Germinal center (tissue), 1 donor: ENCODE measurements at regions not wholly inside any gene's neighbourhood (a gene's known extent, or its start where the extent isn't known, plus 50 kb on each side); places are given as distances from the start of the nearest gene placed in this dataset.
"Not testable (repeated sequence)": the region's sequence is repeated elsewhere in the genome, so short reads cannot be mapped to it uniquely, and the experiment has no call there.

Experiments
- DNase-seq: peaks from one replicate; pipeline ENCODE4 v3.0.0; 2012; ENCODE audit warnings: mixed read lengths, low spot score

DNA sequence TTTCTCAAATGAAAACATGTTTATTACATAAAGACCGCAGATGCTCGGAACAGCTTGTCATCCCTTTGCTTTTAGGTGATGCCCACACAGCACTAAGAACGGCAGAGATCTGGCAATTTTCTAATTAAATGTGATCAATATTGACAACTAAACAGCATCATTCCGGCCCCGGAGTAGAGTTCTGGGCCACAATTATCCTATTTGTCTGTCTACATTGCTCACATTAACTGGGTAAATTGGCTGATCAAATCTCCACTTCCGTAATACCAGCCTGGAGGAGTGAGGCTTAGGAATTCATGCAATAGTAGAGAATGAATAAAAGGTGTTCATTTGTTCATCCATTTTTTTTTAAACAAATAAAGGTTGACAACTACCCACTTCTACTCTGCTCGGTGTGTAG, 245.1 kb upstream of the C9orf72 start:
- DNase-seq: no peak

DNA sequence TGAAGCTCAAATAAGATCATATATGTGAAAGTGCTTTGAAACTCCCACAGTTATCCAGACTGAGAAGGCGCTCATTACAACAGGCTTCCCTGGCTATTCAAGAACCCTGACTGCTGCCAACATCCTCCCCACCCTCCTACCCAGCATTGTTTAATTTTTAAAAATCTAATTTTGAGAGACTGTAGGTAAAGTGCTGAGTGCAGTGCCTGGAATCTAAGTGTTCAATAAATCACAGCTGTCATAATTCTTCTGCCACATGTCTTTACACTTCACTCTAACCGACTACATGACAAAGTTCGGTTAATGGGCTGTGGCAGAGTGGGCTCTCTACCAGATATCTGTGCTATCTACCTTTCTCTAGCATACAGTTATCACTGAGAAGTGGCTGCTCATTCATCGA, 255.6 kb upstream of the C9orf72 start:
- DNase-seq: no peak

DNA sequence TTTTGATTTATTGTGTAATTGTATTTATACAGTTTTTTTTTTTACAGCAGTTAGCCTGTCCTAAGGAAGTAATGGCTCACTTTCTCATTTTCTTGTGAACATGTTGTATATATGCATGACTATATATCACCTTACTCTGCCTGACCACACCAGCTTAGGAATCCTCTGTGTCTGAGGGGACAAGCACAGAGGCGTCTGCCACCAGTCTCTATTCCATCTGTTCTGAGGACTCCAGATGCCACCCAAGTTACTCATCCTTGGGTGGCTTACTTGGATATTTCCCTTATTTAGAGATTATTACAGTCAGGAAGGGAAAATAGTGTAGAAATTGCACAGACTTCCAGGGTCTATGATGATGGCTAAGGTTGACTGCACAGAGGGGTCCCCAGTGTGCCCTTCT, 256.3 kb upstream of the C9orf72 start:
- no peak for DNase-seq

DNA sequence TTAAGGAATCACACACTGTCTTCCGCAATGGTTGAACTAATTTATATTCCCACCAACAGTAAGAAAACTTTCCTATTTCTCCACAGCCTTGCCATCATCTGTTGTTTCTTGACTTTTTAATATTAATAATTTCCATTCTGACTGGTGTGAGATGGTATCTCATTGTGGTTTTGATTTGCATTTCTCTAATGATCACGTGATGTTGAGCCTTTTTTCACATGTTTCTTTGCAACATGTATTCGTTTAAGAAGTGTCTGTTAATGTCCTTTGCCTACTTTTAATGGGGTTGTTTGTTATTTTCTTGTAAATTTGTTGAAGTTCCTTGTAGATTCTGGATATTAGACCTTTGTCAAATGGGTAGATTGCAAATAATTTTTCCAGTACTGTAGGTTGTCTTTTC, 258.8 kb upstream of the C9orf72 start:
- not testable (repeated sequence) for DNase-seq

DNA sequence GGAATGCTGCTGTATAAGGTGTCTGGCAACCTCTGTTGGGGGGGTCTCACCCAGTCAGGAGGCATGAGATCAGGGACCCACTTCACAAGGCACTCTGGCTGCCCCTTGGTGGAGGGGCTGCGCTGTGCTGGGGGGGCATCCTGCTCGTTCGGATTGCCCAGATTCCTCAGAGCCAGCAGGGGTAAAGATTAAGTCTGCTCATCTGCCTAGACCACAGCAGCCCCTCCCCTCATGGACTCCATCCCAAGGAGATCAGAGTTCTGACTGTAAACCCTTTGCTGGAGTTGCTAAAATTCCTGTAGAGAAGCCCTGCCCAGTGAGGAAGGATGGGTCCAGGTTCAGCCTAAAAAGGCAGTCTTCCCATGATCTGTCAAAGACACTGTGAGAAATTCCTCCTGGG, 262.0 kb upstream of the C9orf72 start:
- DNase-seq: no peak

DNA sequence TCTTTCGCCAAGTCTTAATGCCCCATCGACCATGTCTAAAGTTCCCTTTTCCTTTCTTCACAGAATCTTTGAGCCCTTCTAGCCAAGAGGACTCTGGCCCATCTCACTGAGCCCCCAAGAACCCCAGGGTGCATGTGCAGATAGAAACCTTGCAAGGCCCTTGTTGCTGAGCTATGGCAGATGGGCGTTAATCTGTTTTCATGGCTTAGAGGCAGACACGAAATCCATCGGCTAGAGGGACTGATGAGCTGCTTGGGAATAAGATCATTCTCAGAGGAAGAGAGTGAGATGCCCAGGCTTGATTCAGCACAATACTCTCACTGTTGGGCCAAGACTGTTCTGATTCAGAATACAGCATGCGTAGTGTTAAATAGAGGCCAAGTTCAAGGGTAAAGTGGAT, 262.5 kb upstream of the C9orf72 start:
- DNase-seq: no peak

DNA sequence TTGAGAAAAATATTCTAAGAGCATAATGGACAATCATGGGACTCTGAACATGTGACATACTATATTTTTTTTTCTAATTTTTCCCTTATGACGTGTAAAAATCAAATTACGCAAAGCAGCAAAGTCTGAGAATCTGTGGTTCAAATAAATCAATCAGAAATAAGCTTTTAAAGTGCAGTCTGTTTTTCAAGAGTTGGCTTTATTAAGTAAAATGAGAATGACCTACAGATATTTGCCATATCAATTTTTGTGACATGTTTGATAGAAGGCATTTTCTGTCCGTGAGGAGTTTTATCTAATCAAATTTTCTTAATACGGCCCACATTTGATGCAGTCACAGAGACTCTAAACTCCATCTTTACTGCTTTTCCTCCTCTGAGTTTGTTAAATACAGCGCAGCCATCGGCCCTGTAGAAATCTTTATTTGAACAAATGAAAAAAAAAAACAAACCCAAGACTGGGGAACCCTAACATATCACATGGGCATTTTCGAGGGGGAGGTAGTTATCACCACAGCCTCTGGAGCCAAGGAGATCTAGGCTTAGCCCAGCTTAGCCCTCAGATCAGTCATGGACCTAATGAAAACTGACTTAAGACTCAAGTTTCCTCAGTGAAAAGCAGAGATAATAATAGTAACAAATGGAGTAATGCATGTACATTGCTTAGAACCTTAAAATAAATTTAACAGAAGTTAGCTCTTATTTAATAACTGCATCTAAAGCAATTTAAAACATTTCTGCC, 263.6 kb upstream of the C9orf72 start:
- no peak for DNase-seq

DNA sequence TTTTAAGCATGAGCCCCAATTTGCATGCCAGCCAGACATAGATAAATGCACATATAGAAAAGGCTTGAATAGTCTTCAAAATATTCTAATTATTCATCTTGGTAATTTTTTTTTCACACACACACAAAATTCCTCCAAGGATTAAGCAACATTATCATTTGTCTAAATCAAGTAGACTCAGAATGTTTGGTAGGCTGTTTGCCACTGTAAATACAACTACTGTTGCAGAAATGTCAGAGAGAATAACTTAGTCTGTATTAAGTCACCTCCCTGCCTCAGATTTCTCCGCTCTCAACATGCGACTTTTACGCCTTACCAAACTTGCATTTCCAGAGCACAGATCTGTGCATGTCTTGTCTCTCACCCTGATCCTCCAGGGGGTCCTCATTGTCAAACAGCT, 265.6 kb upstream of the C9orf72 start:
- no peak for DNase-seq

DNA sequence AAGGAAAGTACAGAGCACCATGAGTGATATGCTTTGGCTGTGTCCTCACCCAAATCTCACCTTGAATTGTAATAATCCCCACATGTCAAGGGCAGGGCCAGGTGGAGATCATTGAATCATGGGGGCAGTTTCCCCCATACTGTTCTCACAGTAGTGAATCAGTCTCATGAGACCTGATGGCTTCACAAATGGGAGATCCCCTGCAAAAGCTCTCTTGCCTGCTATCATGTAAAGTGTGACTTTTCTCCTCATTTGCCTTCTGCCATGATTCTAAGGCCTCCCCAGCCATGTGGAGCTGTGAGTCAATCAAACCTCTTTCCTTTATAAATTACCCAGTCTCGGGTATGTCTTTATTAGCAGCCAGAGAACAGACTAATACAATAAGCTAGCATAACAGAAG, 266.5 kb upstream of the C9orf72 start:
- not testable (repeated sequence) for DNase-seq

DNA sequence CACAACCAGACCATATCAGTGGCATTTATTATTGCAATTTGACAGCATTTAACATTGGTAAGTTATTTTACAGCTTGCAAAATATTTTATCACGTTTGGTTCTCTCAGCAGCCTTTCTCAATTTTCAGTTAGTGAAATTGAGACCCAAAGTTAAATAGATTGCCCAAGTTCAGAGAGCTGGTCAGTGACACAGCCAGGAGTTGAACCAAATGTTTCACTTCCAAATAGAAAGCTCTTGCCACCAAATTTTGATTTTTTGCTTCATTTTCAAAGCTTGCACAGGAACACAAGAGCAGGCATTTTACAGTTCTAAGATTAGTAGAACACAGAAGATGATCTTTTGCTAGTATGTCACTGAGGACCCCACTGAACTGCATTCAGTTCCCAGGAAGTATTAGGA, 271.5 kb upstream of the C9orf72 start:
- DNase-seq: no peak

DNA sequence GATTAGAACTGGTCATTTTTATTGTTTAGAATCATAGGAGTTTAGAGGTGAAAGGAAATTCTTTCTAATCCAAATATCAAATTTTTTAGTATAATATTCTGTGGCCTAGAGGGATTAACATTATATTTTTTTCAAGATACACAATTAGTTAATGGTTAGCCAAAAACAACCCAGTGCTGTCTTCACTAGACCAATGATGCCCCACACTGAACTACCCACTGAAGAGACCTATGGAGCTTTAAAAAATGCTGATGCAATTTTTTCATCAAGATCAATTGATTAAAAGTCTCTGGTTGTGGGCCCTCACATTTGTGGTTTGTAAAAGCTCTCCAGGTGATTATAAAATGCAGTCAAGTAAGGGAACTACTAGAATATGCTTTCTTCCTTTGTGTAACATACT, 274.1 kb upstream of the C9orf72 start:
- no peak for DNase-seq

DNA sequence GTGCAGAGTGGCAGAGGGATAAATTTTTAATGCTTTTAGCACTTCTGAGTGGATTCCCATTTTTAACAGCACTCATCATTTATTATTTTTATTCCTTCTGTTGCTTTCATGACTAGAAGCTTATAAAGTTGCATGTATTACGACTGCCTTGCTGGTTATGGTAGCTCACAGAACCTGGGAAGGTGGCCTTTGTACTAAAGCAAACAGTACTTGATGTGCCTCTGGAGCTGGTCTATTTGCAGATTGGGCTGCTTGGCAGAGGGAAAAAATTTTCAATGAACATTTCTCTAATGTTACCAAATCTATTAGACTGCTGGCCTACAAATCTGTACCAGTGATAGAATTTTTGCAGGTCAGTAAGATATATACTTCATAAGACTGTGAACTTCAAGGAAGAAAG, 274.5 kb upstream of the C9orf72 start:
- DNase-seq: no peak

DNA sequence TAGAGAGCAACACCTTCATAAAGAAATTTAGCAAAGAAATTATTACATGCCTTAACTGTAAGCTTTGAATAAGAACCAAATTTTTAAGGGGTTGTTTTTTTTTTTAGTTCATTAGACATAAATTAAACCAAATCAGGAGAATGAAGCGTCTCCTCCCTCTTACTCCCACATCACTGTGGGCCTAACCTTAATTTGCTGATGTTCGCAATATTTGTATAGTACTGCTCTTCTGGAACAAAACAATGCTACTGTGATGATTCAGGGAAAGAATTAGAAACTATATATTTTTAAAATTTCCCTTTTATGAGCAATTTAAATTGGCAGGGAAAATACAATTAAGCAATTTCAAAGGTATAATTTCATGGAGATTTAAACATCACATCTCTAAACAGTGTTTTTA, 275.0 kb upstream of the C9orf72 start:
- no peak for DNase-seq

DNA sequence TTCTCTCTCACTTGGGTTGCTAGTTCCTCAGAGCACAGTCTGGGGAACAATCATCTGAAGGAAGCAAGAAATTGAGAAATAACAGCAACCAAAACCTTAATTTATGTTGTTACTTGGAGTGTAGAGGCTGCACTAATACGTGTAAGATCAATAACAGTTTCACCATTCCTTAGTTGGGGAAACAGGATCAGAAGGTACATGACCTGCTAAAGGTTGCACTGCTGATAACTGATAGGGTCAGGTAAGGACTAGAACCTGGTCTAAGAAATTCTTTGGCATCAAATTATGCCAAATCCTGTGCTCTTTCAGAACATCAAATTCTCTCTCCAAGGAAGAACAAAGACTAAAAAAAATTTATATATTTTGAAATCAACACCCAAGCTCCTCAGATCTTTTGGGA, 278.6 kb upstream of the C9orf72 start:
- no peak for DNase-seq

DNA sequence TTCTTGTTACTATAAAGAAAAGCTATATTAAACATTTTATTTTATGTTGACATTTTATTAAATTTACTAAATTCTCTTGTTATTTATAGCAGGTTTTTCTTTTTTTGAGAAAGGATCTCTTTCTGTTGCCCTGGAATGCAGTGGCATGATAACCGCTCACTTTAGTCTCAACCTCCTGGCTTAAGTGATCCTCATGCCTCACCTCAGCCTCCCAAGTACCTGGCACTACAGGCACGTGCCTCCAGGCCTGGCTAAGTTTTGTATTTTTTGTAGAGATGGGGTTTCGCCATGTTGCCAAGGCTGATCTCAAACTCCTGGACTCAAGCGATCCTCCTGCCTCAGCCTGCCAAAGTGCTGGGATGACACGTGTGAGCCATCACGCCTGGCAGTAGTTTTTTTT, 280.2 kb upstream of the C9orf72 start:
- no peak for DNase-seq

DNA sequence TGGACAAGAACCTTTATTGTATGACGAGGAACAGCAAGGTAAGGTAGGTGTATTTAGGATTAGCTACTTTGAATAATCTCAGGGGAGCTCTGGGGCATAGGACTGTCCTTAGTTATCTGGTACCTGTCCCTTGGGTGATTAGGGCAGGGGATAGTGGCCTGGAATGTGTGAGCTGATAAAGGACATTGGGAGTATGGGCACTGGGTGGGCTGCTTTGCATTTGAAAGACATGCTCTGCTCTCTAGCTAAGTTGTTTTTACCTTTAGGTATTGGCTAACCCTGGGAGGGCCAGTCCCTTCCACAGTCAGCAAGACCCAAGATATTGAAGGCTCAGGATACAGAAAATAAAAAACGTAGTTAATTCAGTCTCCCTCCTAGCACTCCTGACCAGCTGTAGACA, 282.8 kb upstream of the C9orf72 start:
- no peak for DNase-seq

DNA sequence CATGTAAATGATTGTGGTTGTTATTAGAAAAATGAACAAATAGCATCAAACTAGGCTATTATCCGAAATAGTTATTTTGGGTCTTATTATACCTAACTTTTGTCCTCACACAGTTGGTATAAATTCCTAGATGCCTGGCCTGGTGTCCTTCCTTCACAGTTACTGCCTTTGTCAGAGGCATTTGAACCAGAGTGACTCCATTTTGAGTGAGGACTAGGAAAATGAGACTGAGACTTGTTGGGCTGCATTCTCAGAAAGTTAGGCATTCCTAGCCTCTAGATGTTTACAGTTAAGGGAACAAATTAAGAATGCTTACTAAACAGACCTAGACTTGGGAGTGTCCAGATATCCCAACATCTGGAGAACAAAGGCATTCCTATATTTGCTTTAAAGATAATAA, 283.5 kb upstream of the C9orf72 start:
- DNase-seq: no peak

DNA sequence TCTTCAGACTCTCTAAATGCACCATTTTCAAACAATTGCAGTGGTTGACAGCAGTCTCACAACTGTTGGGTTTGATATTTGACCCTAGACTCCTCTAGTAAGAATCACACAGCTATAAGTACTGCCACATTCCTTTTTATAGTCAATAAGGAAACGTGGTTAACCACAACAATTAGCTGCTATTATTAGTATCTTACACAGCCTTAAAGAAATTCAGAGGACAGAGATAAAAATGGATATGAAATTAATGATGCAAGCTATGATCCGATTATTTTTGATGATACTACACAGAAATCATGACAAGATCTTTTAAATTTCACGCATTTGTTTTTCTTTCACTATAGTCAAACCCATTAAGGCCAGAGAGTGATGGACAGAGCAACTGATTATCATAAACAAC, 288.6 kb upstream of the C9orf72 start:
- DNase-seq: no peak

DNA sequence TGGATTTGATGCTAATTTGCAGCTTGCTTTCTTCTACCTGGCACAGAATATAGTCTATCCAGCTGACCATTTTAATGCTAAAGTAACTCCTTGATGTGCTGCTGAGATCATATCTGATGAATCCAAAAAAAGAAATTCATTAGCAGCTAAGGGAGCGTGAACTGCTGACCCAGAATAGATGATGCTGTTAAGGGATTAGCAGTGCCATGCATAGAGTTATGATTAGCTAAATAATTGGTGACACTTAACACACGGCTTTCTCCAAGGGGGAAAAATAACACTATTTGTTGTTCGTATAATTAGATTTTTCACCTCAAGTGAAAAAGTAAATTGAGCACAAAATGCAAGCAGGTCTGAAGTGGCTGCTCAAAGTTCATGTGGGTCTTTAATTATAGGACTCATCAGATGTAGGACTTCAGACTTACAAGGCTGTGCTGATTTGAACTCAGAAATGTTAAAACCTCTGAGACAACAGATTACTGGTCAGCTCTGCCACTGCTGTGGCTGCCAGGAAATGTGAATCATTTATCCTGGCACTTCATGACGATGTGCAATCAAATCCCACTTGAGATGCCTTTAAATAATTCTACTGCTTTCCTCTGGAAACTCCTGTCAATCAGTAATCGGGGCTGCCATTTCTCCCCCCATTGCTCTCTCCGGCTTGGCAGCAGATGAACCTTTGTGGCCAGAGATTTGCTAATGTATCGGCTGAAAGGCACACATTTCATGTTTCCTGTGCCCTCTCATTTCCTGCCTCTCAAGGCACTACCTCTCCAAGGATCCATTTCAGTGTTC, 291.6 kb upstream of the C9orf72 start:
- no peak for DNase-seq

DNA sequence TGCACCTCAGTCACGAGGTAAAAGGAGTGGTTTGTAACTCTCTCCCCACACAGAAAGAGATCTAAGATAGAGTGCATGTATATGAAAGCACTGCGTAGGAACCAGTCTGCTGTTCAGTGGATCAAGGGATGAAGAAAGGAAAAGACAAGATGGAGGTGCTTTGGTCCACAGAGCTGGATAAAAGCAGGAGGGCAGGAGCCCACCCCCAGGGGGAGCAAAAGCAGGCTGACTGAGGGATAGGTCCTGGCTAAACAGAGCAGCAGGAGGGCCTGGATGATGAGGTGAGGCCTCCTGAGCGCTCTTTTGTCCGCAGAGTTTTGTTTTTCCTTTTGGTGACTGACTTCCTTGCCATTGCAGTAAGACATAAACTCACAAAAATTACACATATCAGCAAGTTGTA, 293.5 kb upstream of the C9orf72 start:
- DNase-seq: no peak

DNA sequence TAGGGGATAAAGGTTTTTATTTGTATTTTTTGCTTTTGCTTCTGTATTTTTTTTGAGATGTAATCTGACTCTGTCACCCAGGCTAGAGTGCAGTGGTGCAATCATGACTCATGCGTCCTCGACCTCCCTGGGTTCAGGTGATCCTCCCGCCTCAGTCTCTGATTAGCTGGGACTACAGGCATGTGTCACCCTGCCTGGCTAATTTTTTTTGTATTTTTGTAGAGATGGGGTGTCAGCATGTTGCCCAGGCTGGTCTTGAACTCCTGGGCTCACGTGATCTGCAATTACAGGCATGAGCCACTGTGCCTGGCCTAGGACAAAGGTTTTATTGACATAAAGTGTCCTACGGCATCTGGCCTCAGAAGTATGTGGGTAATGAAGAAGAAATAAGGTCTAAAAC, 297.1 kb upstream of the C9orf72 start:
- no peak for DNase-seq

DNA sequence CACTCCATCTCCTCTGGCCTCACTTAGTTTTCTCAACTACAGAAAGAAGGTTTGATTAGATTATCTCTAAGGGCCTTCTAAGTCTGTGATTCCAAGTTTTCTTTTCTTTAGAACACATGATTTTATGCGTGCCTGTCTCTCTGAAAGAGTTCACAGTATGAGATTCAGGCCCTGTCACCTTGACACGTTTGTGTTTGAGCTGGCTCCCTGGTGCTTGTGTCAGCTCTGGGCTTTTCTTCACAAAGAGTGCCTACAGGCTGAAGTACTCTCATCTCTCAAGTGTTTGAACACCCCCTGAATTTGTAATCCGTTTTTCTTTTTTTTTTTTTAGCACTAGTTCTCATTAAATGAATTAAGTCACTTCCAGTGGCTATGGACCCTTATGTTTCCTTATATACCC, 306.9 kb upstream of the C9orf72 start:
- DNase-seq: no peak

DNA sequence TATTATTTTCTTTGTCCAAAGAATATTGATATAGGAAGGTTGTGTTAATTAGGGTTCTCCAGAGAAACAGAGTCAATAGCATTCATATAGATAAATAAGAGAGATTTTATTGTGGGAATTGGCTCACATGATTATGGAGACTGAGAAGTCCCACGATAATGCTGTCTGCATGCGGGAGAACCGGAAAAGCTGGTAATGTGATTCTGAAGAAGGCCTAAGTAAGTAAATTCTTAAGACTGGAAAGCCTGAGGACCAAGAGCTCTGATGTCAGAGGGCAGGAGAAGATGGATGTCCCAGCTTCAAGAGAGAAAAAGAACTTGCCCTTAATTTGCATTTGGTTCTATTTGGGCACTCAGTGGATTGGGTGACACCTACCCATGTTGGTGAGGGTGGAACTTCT, 307.4 kb upstream of the C9orf72 start:
- no peak for DNase-seq
